ENCODE measurements at regions not wholly inside any gene's neighbourhood (a gene's known extent, or its start where the extent isn't known, plus 50 kb on each side); places are given as distances from the start of the nearest gene placed in this dataset.

DNA sequence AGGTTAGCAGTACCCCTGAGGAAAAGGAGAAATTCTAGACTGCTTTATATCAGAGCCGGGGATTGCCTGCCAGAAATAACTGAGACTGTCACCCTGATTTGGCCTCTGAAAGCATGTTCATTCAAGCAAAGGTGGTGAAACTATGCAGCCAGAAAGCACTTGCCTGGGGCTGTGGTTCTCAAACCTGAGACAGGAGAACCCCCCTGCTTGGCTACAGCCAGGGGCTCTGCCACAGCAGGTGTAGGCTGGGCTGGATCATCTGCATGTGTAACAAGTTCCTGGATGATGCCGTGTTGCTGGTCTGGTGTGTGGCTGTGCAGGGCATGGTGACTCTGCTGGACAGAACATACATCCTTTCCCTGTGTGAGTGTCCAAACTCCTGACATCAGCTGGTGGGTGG is 157.8 kb downstream of the NXNL2 start:
- no peak for DNase-seq (ENCODE audit: low read depth in 3 of 3)

DNA sequence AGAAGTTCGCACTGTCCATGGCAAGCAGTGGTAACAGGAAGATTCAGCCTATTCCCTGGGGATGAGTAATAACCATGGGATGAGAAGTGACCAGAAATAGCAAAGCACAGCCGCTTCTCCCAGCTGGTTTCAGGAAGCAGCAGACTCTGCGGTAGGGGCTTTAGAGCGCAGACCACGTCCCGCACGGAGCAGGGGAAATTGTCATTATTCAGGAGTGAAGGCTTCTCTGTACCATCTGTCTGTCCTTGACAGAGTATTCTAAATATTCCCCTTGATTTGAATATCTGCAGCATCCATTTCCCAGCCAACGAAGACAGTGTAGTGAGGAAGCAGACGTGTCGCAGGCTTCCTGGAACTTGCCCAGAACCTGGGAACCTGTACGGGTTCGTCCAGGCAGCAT is 159.6 kb downstream of the NXNL2 start:
- DNase-seq (ENCODE audit: low read depth in 3 of 3): no peak

DNA sequence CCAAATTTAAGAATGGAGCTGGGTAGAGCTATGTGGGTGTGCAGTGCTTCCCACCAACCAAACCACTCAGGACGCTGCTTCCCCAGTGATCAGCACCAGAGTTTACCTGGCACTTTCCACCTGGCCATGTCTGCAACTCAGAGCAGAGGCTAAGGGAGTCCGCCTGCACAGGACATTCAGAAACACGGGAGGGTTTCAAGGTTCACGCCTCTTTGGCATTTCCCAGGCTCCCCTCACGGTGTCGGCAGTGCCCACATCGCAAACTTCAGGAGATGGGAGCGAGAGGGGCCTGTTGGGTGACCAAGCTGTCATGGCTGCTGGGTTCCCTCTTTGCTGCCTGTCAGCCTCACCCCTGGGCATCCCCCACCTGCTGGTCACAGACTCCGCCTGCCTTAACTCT is 161.5 kb downstream of the NXNL2 start:
- no peak for DNase-seq (ENCODE audit: low read depth in 3 of 3)

DNA sequence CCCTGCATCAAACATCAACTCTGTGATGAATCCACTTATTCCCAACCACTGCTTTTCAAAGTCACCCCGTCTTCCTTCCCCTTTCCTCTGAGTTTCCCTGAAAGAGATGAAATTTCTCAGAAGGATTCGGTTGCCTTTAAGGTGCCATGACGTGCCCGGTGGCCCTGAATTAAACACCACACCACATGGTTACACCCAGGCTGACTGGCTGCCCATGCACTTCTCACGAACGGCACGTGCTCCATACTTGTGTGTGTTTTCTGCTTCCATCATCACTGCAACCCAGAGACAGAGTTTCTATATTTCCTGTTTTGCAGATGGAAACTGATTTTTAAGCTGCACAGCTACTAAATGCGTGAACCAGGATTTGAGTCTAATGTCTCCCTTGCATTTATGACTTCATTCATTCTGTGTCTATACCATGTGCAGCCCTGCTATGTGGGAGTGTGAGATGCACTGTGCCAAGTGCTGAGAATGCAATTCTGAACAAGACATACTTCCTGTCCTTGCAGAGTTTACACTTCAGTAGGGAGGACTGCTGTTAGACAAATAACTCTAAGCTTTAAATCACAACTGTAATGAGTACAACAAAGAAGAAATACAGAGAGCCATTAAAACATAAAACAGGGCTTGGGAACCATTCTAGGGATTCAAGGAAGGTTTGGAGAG is 162.9 kb downstream of the NXNL2 start:
- DNase-seq (ENCODE audit: low read depth in 3 of 3): no peak

DNA sequence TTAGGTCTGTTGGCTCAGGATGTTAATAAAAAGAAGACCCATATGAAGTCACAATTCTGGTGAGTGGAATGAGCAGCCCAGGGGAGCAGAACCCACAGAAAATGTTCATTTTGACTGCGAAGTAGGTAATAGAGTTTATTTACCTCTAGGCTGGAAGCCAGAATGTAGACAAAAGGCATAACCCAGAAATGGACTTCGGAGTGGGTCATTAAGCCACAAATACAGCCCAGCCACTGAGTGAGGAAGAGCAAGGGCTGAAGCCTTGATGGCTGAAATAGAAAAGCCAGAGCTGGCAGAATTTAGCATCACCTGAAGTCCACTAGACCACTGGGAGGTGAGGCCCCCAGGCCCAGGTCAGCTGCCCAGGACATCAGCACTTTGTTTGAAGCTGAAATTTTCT is 168.0 kb downstream of the NXNL2 start:
- no peak for DNase-seq (ENCODE audit: low read depth in 3 of 3)

DNA sequence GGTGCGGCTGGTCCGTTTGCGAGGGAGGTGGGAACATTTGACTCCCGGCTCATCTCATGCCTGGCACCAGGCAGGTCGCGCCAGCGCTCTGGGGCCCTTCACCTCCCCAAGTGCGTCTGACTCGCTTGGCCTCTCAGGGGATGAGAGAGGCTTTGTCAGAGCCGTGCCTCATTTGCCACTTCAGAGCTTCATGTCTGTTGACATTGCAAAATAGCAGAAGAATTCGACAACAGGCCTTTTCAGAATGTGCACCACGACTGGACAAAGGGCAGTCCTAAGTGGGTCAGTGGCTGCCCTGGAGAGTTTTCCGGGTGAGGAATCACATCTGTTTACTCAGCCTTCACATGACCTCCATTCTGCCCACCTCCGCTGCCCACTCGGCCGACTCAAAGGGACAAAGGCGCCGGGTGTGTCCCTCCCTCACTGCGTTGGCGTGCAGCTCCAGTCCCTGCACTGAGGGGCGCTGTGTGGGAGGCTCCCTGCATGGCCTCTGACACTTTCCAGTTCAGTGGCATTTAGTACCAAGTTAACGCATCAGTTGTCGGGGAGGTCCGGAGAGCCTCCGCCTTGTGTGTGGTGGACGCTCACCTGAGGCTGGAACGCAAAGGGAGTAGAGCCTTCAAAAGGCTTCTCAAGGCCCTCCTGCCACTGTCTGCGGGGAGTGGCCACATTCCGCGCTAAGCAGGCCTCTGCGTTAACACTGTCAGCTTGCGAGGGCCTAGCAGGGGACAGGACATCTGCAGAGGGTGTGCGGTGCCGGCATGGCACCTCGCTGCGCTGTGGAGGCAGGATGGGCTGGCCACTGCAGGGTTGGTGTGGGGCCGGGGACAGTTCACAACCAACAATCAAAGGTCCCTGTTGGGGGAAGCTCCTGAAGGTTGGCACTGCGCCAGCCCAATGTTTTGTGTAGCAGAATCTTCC is 171.5 kb downstream of the NXNL2 start:
- no peak for DNase-seq (ENCODE audit: low read depth in 3 of 3)

DNA sequence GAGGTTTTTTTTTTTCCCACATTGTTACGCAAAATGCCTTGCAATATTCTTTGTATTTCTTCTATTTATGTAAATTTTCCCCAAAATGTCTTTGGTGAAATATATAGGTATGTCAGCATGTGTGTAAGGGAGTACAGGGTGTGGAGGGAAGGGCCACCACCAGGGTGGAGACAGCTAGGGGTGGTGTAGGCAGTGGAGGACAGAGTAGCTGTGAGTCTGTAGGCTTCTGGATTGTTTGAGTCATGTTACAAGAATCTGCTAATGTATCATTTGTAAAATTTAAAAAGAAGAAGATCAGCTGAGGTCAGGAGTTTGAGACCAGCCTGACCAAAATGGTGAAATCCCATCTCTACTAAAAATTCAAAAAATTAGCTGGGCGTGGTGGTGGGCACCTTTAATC is 175.5 kb downstream of the NXNL2 start:
- DNase-seq (ENCODE audit: low read depth in 3 of 3): no peak

DNA sequence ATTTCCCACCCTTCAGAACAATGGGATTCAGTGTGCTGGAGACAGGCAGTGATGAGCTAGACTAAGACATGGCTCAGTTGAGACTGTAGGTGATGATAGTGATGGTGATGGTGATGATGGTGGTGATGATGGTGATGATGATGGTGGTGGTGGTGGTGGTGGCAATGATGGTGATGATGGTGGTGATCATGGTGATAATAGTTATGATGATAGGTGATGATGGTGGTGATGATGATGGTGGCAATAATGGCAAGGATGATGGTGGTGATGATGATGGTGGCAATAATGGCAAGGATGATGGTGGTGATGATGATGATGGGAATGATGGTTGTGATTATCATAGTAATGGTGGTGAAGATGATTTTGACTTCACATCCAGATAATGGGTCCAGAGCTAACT is 176.7 kb downstream of the NXNL2 start:
- DNase-seq (ENCODE audit: low read depth in 3 of 3): no peak

DNA sequence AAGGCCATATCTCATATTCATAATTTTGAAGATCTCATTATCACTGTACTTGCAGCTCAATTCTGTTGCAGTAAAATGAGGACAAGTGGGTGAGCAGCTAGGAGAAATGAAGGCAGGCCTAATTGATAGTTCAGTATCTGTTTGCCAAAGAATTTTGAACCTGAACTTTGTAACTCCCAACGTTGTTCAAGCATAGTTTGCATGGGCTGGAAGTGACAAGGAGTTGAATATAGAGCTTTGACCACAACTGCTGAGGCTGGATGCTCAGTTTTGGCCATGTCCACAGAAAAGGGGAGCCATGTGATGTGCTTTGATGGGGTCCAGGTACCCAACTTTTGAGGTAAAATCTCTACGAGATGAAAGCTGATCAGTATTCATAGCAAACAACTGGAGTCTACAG is 177.5 kb downstream of the NXNL2 start:
- no peak for DNase-seq (ENCODE audit: low read depth in 3 of 3)

DNA sequence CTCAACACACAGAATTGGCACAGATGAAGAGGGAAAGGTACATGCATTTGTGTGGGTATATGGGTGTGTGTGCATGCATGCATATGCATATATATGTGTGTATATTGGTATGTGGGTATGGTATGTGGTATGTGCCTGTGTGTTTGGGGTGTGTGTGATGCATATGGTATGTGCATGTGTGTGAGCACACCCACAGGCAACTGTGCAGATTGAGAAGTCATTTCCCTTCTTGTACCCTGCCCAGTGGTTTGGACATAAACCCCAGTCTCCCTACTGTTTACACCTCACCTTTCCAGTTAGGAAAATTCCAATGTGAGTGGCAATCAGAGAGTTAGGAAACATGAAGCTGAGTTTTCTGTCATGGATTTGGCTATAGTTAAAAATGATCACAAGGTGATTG is 178.0 kb downstream of the NXNL2 start:
- no peak for DNase-seq (ENCODE audit: low read depth in 3 of 3)

DNA sequence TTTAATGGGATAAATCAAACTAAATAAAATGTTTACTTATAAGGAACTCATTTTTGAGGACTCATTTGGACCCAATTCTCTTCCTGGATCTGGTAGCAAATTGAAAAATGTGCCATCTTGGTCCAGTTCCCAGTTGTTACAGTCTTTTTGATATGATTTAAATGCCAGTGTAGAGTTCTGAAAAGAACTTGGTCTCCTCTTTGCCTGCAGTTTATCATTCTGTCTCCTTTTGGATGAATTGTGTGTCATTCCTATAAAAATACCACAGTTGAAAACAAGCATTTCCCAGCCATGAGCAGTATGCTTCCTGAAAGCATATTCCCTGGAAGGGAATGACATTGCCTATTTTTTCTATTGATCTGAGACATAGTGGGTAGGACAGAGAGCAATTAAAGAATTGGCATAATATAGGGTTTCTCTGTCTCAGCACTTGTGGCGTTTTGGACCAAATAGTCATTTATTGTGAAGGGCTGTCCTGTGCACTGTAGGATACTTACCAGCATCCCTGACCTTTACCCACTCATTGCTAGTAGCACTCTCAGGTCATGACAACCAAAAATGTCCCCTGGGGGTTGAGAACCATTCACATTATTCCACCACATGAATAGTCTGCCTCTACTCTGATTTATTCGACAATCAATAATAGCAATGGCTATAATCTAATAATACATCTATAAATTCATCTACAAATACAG is 181.8 kb downstream of the NXNL2 start:
- no peak for DNase-seq (ENCODE audit: low read depth in 3 of 3)

DNA sequence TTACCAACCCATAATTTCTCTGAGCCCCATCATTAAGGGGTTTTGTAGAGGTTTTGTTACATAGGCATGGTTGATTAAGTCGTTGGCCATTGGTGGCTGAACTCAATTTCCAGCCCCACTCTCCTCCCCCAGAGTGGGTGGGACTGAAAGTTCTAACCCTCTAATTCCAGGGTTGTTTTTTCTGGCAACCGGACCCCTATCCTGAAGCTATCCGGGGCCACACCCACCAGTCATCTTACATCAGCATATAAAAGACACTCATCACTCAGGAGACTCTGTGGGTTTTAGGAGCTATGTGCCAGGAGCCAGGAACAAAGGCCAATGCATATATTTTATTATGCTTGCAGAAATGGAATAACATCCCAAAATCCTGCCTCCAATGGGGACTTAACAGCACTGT is 186.0 kb downstream of the NXNL2 start:
- no peak for DNase-seq (ENCODE audit: low read depth in 3 of 3)

DNA sequence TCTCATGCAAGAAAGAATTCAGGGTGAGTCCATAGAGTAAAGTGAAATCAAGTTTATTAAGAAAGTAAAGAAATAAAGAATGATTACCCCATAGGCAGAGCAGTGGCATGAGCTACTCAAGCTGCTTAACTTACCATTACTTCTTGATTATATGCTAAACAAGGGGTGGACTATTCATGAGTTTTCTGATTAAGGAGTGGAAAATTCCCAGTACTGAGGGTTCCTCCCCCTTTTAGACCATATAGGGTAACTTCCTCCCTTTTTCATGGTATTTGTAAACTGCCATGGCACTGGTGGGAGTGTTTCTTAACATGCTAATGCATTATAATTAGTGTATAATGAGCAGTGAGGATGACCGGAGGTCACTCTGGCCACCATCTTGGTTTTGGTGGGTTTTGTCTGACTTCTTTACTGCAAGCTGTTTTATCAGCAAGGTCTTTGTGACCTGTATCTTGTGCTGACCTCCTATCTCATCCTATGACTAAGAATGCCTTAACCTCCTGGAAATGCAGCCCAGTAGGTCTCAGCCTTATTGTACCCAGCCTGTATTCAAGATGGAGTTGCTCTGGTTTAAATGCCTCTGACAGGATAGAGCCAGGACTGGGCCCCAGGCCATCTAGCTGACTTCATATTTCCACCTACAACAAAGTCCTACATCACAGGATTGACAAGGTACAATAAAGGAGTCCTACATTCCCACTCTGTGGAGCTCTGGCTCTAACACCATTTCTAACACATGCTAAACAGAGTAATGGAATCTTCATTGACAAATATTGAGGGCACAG is 186.7 kb downstream of the NXNL2 start:
- DNase-seq (ENCODE audit: low read depth in 3 of 3): no peak

DNA sequence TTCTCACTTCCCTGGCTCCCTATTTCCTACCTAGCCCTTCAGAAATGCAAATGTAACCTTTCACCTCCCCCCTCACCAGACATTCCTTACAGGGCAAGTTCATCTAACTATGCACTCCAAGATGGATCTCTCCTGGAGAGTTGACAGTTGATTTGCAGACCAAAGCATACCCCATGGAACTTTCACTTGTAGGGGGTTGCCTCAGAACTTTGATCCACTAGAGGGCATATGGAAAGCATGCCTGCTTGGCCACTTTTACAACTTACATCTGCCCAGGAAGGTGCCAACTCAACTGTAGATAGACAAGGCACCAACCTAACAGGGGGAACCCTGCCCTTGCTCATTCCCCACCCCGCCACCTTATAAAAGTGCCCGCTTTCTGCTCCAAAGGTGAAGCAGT is 187.8 kb downstream of the NXNL2 start:
- DNase-seq (ENCODE audit: low read depth in 3 of 3): no peak

DNA sequence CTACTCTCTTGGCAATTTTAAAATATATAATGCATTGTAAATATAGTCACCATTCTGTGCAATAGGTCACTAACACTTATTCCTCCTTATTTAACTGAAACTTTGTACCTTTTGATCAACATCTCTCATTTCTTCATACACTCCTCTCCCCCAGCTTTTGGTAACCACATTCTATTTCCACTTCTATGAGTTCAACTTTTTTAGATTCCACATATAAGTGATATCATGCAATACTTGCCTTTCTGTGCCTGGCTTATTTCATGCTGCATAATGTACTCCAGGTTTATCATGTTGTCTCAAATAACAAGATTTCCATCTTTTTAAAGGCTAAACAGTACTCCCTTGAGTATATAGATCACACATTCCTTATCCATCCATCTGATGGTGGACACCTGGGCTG is 188.8 kb downstream of the NXNL2 start:
- no peak for DNase-seq (ENCODE audit: low read depth in 3 of 3)

DNA sequence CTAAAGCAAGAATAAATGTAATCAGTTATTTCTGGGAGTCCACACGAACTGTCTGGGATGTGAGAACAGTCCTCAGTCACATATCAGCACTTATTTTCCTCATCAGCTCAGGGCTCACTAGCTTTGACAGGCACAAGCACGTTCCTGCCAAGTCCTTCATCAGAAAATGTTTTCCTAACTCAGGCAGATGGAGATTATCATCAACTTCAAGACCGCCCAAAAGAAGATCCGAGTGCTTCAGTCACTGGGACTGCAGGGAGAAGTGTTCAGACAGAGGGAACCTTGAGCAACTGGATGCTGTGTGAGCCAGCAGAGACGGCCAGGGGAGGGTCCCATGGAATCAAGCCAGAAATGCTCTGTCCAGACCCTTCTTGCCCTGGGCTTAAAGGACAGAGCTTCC is 189.4 kb downstream of the NXNL2 start:
- DNase-seq (ENCODE audit: low read depth in 3 of 3): no peak

DNA sequence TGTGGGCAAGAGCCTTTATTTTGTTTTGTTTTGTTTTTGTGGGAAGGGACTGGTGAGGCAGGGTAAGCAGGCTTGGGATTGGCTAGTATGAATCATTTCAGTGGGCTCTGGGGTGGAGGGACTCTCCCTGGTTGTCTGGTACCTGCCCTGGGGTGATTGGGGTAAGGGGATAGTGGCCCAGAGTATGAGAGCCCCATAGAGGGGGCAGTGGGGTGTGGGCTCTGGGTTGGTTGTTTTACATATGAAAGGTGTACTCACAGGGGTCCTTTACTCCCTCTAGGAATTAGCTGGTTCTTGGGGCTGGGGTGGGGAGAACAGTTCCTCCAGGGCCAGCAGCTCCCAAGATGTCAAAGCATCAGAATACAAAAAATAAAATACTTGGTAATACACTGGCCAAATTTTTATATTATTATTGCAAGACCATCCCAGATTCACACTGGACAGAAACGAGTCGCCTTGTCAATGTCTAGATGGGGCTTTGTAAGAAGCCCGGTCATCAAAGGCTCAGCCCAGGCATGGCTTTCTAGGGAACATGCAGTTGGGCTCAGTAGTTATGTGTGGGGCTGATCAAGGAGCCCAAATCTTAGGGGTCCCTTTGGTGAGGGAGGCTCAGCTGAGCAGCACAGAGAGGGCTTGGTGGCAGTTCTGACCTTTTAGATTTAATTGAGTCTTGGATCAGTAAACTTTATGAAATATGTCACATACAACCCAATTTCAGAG is 190.5 kb downstream of the NXNL2 start:
- no peak for DNase-seq (ENCODE audit: low read depth in 3 of 3)

DNA sequence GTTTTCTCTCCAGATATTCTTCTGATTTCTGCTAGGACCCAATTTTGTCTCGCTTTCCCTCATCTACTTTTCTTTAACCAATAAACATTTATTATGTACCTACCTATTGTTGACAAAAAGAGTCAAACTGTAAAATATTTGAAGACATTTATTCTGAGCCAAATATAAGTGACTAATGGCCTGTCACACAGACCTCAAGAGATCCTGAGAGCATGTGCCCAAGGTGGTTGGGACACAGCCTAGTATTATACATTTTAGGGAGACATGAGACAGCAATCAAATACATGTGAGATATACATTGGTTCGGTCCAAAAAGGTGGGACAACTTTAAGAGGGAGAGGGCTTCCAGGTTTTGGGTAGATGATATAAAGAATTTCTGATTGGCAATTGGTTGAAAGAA is 191.8 kb downstream of the NXNL2 start:
- no peak for DNase-seq (ENCODE audit: low read depth in 3 of 3)

DNA sequence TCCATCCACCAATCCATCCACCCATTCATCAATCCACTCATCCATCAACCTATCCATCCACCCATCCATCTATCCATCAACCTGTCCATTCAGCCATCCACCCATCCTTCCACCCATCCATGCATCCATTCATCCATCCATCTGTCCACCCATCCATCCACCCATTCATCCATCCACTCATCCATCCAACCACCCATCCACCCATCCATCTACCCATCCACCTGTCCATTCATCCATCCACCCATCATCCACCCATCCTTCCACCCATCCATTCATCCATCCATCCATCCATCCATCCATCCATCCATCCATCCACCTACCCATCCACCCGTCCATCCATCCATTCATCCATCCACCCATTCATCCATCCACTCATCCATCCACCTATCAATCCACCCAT is 195.8 kb downstream of the NXNL2 start:
- no peak for DNase-seq (ENCODE audit: low read depth in 3 of 3)

DNA sequence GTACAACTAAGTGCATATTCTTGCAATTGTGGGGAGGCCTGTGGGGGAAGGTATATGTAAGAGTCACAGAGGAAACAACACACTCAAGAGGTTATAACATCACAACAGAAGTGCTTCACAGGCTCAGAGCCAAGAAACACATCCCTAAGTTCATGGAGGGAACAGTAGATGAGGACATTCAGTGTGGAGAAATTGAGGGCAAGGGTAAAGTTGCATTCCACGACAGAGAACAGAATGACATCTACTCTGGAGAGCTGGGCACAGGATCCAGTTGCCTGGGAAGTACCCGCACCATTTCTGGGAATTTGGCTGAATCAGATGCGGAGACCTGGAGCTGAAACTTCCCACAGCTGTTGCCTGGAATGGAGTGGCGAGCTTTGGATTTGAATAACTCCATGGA is 197.2 kb downstream of the NXNL2 start:
- DNase-seq (ENCODE audit: low read depth in 3 of 3): no peak

DNA sequence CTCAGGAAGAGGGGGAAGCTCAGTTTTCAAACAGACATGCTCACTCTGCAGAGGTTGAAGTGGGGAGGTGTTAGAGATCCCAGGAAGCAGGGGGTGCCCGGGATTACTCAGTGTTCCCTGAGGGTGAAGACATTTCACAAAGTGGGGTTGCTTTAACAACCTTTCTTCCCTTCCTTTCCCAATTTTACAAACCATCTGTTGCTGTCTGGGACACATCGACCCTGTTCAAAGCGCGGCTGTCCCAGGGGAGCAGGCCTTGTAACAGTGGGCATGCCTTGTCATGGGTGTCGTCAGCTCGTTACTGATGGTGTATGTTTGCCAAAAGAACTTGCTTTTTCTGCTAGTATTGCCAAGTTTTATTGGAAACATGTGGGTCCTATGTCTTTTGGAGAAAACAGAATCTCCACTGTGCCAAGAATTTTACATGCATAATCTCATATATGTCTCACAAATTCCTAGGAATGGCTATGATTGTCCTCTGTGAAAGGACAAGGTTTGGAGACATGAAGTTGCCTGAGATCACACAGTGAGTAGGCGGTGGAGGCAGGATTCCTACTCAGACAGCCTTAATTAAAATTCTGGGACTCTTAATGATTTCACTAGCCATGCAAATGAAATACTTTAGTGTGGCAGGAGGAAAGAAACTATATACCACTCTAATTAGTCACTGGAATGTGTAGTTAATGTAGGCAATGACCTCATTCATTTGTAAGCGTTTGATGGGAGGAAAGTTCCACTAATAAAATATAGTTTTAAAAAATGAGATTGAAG is 198.9 kb downstream of the NXNL2 start:
- DNase-seq (ENCODE audit: low read depth in 3 of 3): no peak

All from stimulated activated CD4-positive, alpha-beta T cell treated with anti-CD3 and anti-CD28 coated beads, TNF-alpha, amount 100 ng/mL, for 48 hours (primary cell).